H1 (cell line): ENCODE measurements at regions not wholly inside any gene's neighbourhood (a gene's known extent, or its start where the extent isn't known, plus 50 kb on each side); places are given as distances from the start of the nearest gene placed in this dataset.

Experiments used
- CTCF ChIA-PET: fragments of 300-600 bp; sonication (Branson Sonifier 250); formaldehyde crosslinking; loops from one replicate; lab custom pipeline; 2021; ENCODE audit not compliant: partially characterized antibody; lab: Charles Lee
- POLR2A ChIA-PET: fragments of 300-600 bp; sonication (Branson Sonifier 250); formaldehyde crosslinking; loops from one replicate; lab custom pipeline; 2021; ENCODE audit warnings: inconsistent platforms; ENCODE audit not compliant: partially characterized antibody; lab: Charles Lee
- DNase-seq, 2 experiments: peaks; one replicate each; pipeline versions ENCODE4 v3.0.0 to v3.0.0-alpha.2; 2010 to 2022; ENCODE audit warnings: low spot score in 2 of 2, low read depth in 1 of 2, mixed read lengths in 1 of 2
- FAIRE-seq: peaks from 2 replicates; lab custom pipeline; 2011; peaks lifted over from hg19 to GRCh38; lab: Jason Lieb, UNC
- H2AFZ ChIP-seq: 2 replicates; pipeline ENCODE4 v1.8.1; 2012; ENCODE audit warnings: low read length, inconsistent platforms
- H2AK5ac ChIP-seq: 2 replicates; pipeline ENCODE4 v1.6.1; 2013; ENCODE audit warnings: low read depth, low read length
- H2BK120ac ChIP-seq: replicated peaks from 2 replicates; pipeline ENCODE3; 2013; ENCODE audit warnings: low read depth, low read length, inconsistent platforms
- H2BK12ac ChIP-seq: 2 replicates; pipeline ENCODE4 v1.6.1; 2013; ENCODE audit warnings: low read depth, low read length
- H2BK15ac ChIP-seq: 2 replicates; pipeline ENCODE4 v1.6.1; 2013; ENCODE audit warnings: low read length
- H2BK20ac ChIP-seq: 2 replicates; pipeline ENCODE4 v1.6.1; 2013; ENCODE audit warnings: low read length
- H2BK5ac ChIP-seq: 2 replicates; pipeline ENCODE4 v1.6.1; 2013; ENCODE audit warnings: low read depth, low read length
- H3K14ac ChIP-seq: 2 replicates; pipeline ENCODE4 v1.6.1; 2013; ENCODE audit warnings: inconsistent platforms; ENCODE audit not compliant: insufficient read length
- H3K18ac ChIP-seq: 2 replicates; pipeline ENCODE4 v1.6.1; 2013; ENCODE audit warnings: low read length; ENCODE audit errors: extremely low read depth
- H3K23ac ChIP-seq: 2 replicates; pipeline ENCODE4 v1.6.1; 2013; ENCODE audit warnings: inconsistent platforms; ENCODE audit not compliant: insufficient read length
- H3K23me2 ChIP-seq: 2 replicates; pipeline ENCODE4 v1.6.1; 2013; ENCODE audit warnings: low read depth, low read length
- H3K27ac ChIP-seq: 2 replicates; pipeline ENCODE4 v1.6.1; 2011; ENCODE audit warnings: low read depth, low read length, inconsistent platforms
- H3K27me3 ChIP-seq, 4 experiments: replicated peaks in 1 of 4; 1 replicate in 1 of 4; 2 replicates in 3 of 4; pipeline versions ENCODE4 v1.6.1 to v1.8.1; 2011 to 2013; ENCODE audit warnings: low read length in 3 of 4, mild to moderate bottlenecking in 3 of 4, inconsistent platforms in 2 of 4, mixed read lengths in 2 of 4, moderate library complexity in 1 of 4; ENCODE audit not compliant: control insufficient read depth in 3 of 4, insufficient read depth in 3 of 4; ENCODE audit errors: extremely low read depth in 1 of 4
- H3K36me3 ChIP-seq, 4 experiments: 2 replicates each; pipeline versions ENCODE4 v1.6.1 to v1.8.1; 2011 to 2013; ENCODE audit warnings: mild to moderate bottlenecking in 4 of 4, low read length in 3 of 4, moderate library complexity in 2 of 4, control low read depth in 1 of 4, inconsistent platforms in 1 of 4; ENCODE audit not compliant: insufficient read depth in 4 of 4, control insufficient read depth in 2 of 4
- H3K4ac ChIP-seq: replicated peaks from 2 replicates; pipeline ENCODE3; 2013; ENCODE audit warnings: low read length, low read depth, mixed read lengths, inconsistent platforms; ENCODE audit not compliant: insufficient read length
- H3K4me1 ChIP-seq, 4 experiments: replicated peaks in 1 of 4; 1 replicate in 1 of 4; 2 replicates in 3 of 4; pipeline versions ENCODE4 v1.6.1 to v1.8.1; 2011 to 2013; ENCODE audit warnings: low read length in 3 of 4, inconsistent platforms in 2 of 4, mixed read lengths in 1 of 4; ENCODE audit not compliant: insufficient read depth in 4 of 4, control insufficient read depth in 3 of 4
- H3K4me2 ChIP-seq, 2 experiments: 2 replicates each; pipeline versions ENCODE4 v1.6.1 to v1.8.1; 2011 to 2013; ENCODE audit warnings: low read depth in 2 of 2, low read length in 2 of 2, control low read depth in 1 of 2, inconsistent platforms in 1 of 2, mild to moderate bottlenecking in 1 of 2; ENCODE audit not compliant: insufficient read depth in 1 of 2
- H3K4me3 ChIP-seq, 4 experiments: fragments of 200-600, 300-600 bp in 1 of 4; sonication (generic), shearing (Covaris generic), sonication (Bioruptor Twin) in 1 of 4; 2 replicates each; pipeline versions ENCODE4 v1.5.1 to v1.8.1; 2011 to 2016; ENCODE audit warnings: low read length in 4 of 4, low read depth in 3 of 4, control low read depth in 2 of 4, inconsistent platforms in 2 of 4, mild to moderate bottlenecking in 2 of 4, mixed read lengths in 1 of 4, moderate library complexity in 1 of 4; ENCODE audit not compliant: insufficient read depth in 2 of 4; ENCODE audit errors: extremely low read depth in 1 of 4
- H3K56ac ChIP-seq: replicated peaks from 2 replicates; pipeline ENCODE3; 2013; ENCODE audit warnings: low read depth, mild to moderate bottlenecking, mixed read lengths, low read length, inconsistent platforms; ENCODE audit not compliant: insufficient read length
- H3K79me1 ChIP-seq: 2 replicates; pipeline ENCODE4 v1.6.1; 2013; ENCODE audit warnings: low read depth, low read length, control low read depth
- H3K79me2 ChIP-seq, 2 experiments: 2 replicates each; pipeline versions ENCODE4 v1.6.1 to v1.8.1; 2012 to 2013; ENCODE audit warnings: low read length in 2 of 2, mild to moderate bottlenecking in 2 of 2, inconsistent platforms in 1 of 2; ENCODE audit not compliant: insufficient read depth in 2 of 2, control insufficient read depth in 1 of 2
- H3K9ac ChIP-seq, 4 experiments: replicated peaks in 1 of 4; 1 replicate in 1 of 4; 2 replicates in 3 of 4; pipeline versions ENCODE4 v1.6.1 to v1.8.1; 2011 to 2013; ENCODE audit warnings: low read depth in 3 of 4, low read length in 3 of 4, control low read depth in 2 of 4, mild to moderate bottlenecking in 2 of 4, moderate library complexity in 2 of 4, inconsistent platforms in 1 of 4; ENCODE audit errors: extremely low read depth in 1 of 4
- H3K9me3 ChIP-seq, 2 experiments: 2 replicates each; pipeline versions ENCODE4 v1.6.1 to v1.8.1; 2012 to 2013; ENCODE audit warnings: mild to moderate bottlenecking in 2 of 2, moderate library complexity in 2 of 2, control low read depth in 1 of 2, inconsistent platforms in 1 of 2, low read depth in 1 of 2, low read length in 1 of 2, mixed read lengths in 1 of 2; ENCODE audit not compliant: insufficient read depth in 2 of 2
- H4K20me1 ChIP-seq, 2 experiments: replicated peaks in 1 of 2; 2 replicates each; pipeline versions ENCODE3 to v1.8.1; 2011 to 2013; ENCODE audit warnings: inconsistent platforms in 2 of 2, low read length in 2 of 2, mild to moderate bottlenecking in 1 of 2; ENCODE audit not compliant: insufficient read depth in 2 of 2, control insufficient read depth in 1 of 2
- H4K5ac ChIP-seq: 2 replicates; pipeline ENCODE4 v1.6.1; 2013; ENCODE audit warnings: low read length, low read depth, mixed read lengths, inconsistent platforms; ENCODE audit not compliant: insufficient read length
- H4K8ac ChIP-seq: 2 replicates; pipeline ENCODE4 v1.8.0; 2013; ENCODE audit warnings: mild to moderate bottlenecking, moderate library complexity, low read length, inconsistent platforms; ENCODE audit not compliant: insufficient read depth; ENCODE audit errors: extremely low read depth
- H4K91ac ChIP-seq: replicated peaks from 2 replicates; pipeline ENCODE3; 2013; ENCODE audit warnings: low read length, mixed read lengths, inconsistent platforms; ENCODE audit not compliant: insufficient read length
- CREB1 ChIP-seq: IDR thresholded peaks from 2 replicates; pipeline ENCODE4 v1.6.1; 2012; ENCODE audit warnings: inconsistent platforms
- EGR1 ChIP-seq: IDR thresholded peaks from 2 replicates; pipeline ENCODE4 v1.6.1; 2011; ENCODE audit warnings: low read depth, low read length, borderline replicate concordance
- FOSL1 ChIP-seq: IDR thresholded peaks from 2 replicates; pipeline ENCODE4 v1.6.1; 2011; ENCODE audit warnings: mild to moderate bottlenecking, low read depth, low read length, moderate library complexity; ENCODE audit not compliant: insufficient read depth
- GABPA ChIP-seq: IDR thresholded peaks from 2 replicates; pipeline ENCODE4 v1.6.1; 2011; ENCODE audit warnings: mild to moderate bottlenecking, low read length, moderate library complexity, borderline replicate concordance; ENCODE audit not compliant: insufficient read depth
- MAFK ChIP-seq: IDR thresholded peaks from 2 replicates; pipeline ENCODE4 v1.6.1; 2012; ENCODE audit warnings: low read depth, mild to moderate bottlenecking, improper control_type of control experiment, low read length
- MAX ChIP-seq: IDR thresholded peaks from 2 replicates; pipeline ENCODE4 v1.6.1; 2012; ENCODE audit warnings: inconsistent platforms
- NANOG ChIP-seq: IDR thresholded peaks from 2 replicates; pipeline ENCODE4 v1.6.1; 2011; ENCODE audit warnings: low read length, low read depth, mild to moderate bottlenecking, inconsistent platforms; ENCODE audit not compliant: insufficient read depth, poor library complexity, severe bottlenecking
- POU5F1 ChIP-seq: IDR thresholded peaks from 2 replicates; pipeline ENCODE4 v1.6.1; 2011; ENCODE audit warnings: low read depth, mild to moderate bottlenecking, low read length, moderate library complexity
- RAD21 ChIP-seq, 2 experiments: IDR thresholded peaks in 1 of 2; conservative IDR thresholded peaks in 1 of 2; 2 replicates each; pipeline ENCODE4 v1.6.1; 2011; ENCODE audit warnings: low read depth in 2 of 2, low read length in 2 of 2, improper control_type of control experiment in 1 of 2, inconsistent platforms in 1 of 2, mild to moderate bottlenecking in 1 of 2, moderate library complexity in 1 of 2
- RFX5 ChIP-seq: IDR thresholded peaks from 2 replicates; pipeline ENCODE4 v1.6.1; 2011; ENCODE audit warnings: low read depth, low read length, improper control_type of control experiment, borderline replicate concordance
- SIN3A ChIP-seq, 2 experiments: IDR thresholded peaks in 1 of 2; conservative IDR thresholded peaks in 1 of 2; 2 replicates each; pipeline ENCODE4 v1.6.1; 2011 to 2012; ENCODE audit warnings: low read length in 2 of 2, improper control_type of control experiment in 1 of 2, low read depth in 1 of 2, mild to moderate bottlenecking in 1 of 2
- SUZ12 ChIP-seq: fragments of 200-600 bp; sonication (generic); IDR thresholded peaks from 2 replicates; pipeline ENCODE4 v1.6.1; 2012; ENCODE audit warnings: mild to moderate bottlenecking, inconsistent platforms, low read length, moderate library complexity, mixed read lengths
- TBP ChIP-seq: IDR thresholded peaks from 2 replicates; pipeline ENCODE4 v1.6.1; 2011; ENCODE audit warnings: low read depth, low read length, improper control_type of control experiment
- TEAD4 ChIP-seq: IDR thresholded peaks from 2 replicates; pipeline ENCODE4 v1.6.1; 2012; ENCODE audit warnings: low read depth, low read length, inconsistent platforms, mixed read lengths
- YY1 ChIP-seq: IDR thresholded peaks from 2 replicates; pipeline ENCODE4 v1.6.1; 2011; ENCODE audit warnings: low read depth, mild to moderate bottlenecking, low read length
- WGBS, 2 experiments: shearing (Covaris generic) in 1 of 2; methylation state at CpG; one replicate each; pipeline versions ENCODE4 v1.1.6 to v1.1.7; 2013 to 2015; ENCODE audit warnings: low lambda C conversion rate in 2 of 2, mixed read lengths in 2 of 2, inconsistent platforms in 1 of 2, low coverage in 1 of 2, missing lambda C conversion rate in 1 of 2; ENCODE audit not compliant: insufficient replicate concordance in 2 of 2, insufficient coverage in 1 of 2, insufficient read length in 1 of 2; ENCODE audit errors: extremely low coverage in 1 of 2, missing lambda C conversion rate in 1 of 2; 5-methylcytosine and 5-hydroxymethylcytosine counted together

DNA sequence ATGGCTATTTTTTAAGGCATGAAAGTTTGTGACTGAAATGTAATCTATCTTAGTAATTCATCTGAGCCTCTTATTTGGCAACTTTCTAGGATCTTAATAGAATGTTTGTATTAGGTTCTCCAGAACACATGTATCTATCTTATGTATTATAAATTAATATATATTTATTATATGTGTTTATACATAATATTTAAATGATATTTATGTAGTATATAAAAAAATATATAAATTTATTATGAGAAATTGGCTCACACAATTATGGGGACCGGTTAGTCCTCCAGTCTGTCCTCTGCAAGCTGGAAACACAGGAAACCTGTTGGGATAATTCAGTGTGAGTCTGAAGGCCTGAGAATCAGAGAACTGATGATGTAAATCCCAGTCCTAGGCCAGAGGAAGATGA is 155.7 kb downstream of the AMY1C start:
- H2AK5ac ChIP-seq: no peak overlapping the region
- H4K20me1 ChIP-seq: no peaks in the 10 kb centered on the region
- ChIA-PET POLR2A (no interaction called here), CTCF (no interaction called here)
- H2BK120ac ChIP-seq: no peak overlapping the region
- no peak overlapping the region for H3K14ac ChIP-seq
- no peak for DNase-seq
- no peak overlapping the region for H3K18ac ChIP-seq
- no peak overlapping the region for H2BK5ac ChIP-seq
- H3K27ac ChIP-seq: no peak overlapping the region
- no peak overlapping the region for H3K9ac ChIP-seq
- H3K4me2 ChIP-seq: no peak overlapping the region
- H3K79me2 ChIP-seq: no peaks in the 10 kb centered on the region
- WGBS, 2 experiments: 93% methylated on average over 1 of the region's 1 CpG; no CpG with 5 or more reads in 1 of the 2 experiments
- no peak overlapping the region for H4K91ac ChIP-seq
- no peaks in the 10 kb centered on the region for H3K9me3 ChIP-seq
- no peaks in the 10 kb centered on the region for H3K4me1 ChIP-seq
- no peak overlapping the region for H3K4me3 ChIP-seq
- H4K5ac ChIP-seq: no peak overlapping the region
- H3K23ac ChIP-seq: no peak overlapping the region
- no peak overlapping the region for H2BK15ac ChIP-seq
- no peaks in the 10 kb centered on the region for H3K79me1 ChIP-seq
- no peak overlapping the region for H3K4ac ChIP-seq
- H3K36me3 ChIP-seq: no peaks in the 10 kb centered on the region
- H3K56ac ChIP-seq: no peak overlapping the region
- H3K27me3 ChIP-seq: no peaks in the 10 kb centered on the region
- no peak overlapping the region for H2BK12ac ChIP-seq
- no peaks in the 10 kb centered on the region for H3K23me2 ChIP-seq
- FAIRE-seq: no peak
- H2BK20ac ChIP-seq: no peak overlapping the region
- H4K8ac ChIP-seq: no peak overlapping the region
- no peak overlapping the region; the same call in 1 of the 2 replicates for H2AFZ ChIP-seq
- TF ChIP-seq POU5F1 (no peak), NANOG (no peak), SUZ12 (no peak), TEAD4 (no peak), YY1 (no peak), MAFK (no peak), RAD21 (IDR thresholded peaks at IDR 0.05 in 1 of 2, conservative IDR thresholded peaks at IDR 0.05 in 1 of 2; ENCODE audit: low read depth in 2 of 2, low read length in 2 of 2) (no peak), CREB1 (no peak), FOSL1 (no peak), GABPA (no peak), MAX (no peak), RFX5 (no peak), TBP (no peak), SIN3A (conservative IDR thresholded peaks at IDR 0.05 in 1 of 2, IDR thresholded peaks at IDR 0.05 in 1 of 2; ENCODE audit: low read depth in 1 of 2, low read length in 2 of 2) (no peak), EGR1 (no peak)
